Inferior parietal cortex (tissue), 1 donor: ENCODE measurements at regions not wholly inside any gene's neighbourhood (a gene's known extent, or its start where the extent isn't known, plus 50 kb on each side); places are given as distances from the start of the nearest gene placed in this dataset.

Source experiments
- DNase-seq: peaks from one replicate; pipeline ENCODE4 v3.0.0-alpha.2; 2016; ENCODE audit errors: extremely low spot score

DNA sequence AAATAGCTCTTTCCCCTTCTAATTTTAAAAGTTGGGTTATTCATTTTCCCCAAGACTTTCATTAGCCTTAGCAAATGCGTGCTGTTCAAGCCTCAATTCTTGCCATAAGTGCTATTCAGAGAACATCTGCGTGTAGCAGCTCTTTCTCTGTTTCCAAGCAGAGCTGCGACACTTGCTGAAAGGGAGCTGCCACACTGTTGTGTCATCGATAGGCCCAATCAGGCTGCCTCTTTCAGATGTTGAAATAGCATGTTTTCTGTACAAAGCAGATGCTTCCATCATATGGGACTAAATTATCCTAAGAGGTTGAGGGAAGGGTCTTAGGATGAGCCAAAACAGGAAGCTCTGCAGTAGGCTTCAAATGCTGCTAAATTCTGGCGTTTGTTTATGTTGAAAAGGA is 220.9 kb upstream of the CDC14C start:
- no peak for DNase-seq

DNA sequence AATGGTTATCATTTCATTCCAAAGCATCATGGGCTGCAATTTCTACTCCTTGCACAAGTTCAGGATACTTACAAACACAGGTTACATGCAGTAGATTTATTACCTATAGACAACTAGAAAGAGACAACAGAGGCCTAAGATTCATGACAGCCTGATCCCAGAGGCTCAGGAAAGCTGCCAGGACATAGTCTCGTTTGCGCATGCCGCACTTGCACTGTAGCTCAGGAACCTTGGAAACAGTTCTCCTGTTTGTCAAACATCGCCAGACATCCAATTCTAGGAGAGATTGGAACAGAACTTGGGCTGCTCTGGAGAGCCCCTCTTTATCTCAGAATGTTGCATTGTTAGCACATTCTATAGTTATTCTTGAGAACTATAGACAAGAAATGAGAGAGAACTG is 216.2 kb upstream of the CDC14C start:
- DNase-seq: no peak

DNA sequence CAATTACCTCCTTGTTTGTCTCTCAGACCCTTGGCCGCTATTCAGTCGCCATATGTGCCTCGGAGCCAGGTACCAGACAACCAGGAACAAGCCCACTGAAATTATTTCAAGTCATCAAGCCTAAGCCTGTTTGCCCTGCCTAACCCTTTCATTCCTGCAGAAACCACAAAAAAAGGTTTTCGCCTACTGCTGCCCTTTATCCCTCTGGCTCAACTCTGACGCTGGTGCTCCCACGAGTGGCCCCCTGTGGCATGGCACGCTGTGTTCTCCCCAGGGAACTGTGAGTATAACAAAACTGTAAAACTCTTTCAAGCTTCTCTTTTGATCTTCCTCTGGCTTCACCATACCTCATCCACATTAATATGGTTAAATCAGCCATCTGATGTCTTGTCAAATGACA is 215.7 kb upstream of the CDC14C start:
- DNase-seq: no peak

DNA sequence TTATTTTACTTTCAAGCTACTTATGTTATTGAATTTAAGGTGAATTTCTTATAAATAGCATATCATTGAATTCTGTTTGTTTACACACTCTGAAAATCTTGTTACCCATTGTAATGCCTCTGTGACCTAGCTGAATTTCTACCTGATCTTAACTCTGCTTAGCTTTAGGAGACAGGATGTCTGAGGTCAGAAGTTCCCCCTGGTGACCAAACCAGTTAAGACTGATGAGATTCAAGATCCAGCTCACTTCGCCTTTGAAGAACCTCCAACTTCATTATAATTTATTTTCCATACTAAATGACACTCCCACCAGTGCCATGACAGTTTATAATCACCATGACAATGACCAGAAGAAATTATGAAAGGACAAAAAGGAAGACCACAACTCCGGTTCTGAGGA is 213.4 kb upstream of the CDC14C start:
- no peak for DNase-seq

DNA sequence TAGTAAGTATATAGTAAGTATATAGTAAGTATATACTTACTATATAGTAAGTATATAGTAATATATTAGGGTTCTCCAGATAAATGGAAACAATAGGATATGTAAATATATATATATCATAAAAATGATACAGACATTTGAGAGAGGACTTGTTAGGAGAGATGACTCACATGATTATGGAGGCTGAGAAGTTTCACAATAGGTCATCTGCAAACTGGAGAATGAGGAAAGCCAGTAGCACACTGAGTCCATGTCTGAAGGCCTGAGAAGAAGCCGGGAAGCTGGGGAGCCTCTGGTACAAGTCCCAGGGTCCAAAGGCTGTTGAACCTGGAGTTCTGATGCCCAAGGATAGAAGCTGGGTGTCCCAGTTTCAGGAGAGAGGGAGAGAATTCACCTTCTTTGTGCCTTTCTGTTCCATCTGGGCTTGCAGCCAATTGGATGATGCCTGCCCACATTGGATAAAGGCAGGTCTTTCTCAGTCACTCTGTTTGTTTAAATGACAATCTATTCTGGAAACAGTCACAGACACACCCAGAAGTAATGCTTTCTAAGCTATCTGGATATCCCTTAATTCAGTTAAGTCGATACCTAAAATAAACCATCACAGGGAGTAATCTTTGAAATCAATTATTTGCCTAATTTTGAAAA is 205.5 kb upstream of the CDC14C start:
- DNase-seq: no peak

DNA sequence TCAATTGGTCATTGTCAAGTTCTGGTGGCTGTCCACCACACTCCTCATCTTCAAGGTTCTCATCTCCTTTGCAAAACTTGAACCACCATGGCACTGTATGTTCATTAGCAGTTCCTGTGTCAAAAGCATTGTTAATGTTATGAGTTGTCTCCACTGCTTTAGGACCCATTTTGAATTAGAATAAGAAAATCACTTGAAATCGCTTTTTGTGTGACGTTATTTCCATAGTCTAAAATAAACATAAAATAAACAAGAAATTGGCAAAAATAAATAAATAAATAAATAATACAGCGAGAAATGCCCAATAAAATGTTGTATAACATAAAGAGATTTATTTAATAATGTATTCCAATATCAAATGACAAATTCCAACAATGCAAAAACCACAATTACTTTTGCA is 195.5 kb upstream of the CDC14C start:
- DNase-seq: no peak

DNA sequence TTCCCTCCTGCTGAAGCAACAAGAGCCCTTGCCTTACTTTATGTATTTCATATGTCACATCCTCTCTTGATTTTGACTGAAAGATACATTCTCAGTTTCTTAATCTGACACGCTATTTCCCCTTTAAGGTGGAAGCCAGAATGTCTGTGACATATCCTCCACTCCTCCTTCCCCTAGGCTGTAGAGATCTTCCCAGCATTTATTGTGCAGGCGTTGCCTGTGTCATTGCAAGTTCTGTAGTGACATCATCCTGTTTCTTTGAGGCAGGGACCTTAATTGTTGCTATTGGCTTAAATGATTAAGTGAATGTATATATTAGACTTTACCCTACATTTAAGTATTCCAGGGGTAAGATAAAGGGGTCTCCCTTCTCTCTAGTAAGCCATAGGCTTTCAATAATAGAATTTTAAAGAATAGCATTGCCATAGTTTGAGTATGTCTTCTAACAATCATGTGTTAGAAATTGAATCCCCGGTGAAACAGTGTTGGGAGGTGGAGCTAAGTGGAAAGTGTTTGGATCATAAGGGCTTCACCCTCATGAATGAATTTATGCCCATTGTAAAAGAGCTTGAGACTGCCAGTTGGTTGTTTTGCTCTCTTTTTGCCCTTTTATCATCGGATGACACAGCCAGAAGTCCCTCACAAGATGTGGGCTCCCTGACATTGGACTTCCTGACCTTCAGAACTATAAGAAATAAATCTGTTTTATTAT is 189.5 kb upstream of the CDC14C start:
- DNase-seq: no peak

DNA sequence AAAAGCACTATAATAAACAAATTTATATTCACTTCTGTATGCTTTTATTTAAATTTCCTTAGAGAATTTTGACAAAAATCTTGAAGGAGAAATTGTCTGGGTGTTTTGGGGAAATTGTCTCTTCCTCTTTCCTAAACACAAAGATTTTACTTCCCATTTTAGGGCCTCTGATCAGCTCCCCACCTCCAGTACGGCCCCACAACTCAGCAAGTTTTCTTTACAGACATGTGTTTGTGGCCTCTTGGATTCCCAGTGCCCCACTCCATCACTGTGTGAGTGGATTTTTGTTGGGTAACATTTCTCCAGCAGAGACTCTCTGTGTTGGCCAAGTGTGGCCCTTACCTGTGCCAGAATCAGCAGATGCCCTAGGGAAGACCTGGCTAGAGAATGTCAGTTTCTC is 182.8 kb upstream of the CDC14C start:
- no peak for DNase-seq

DNA sequence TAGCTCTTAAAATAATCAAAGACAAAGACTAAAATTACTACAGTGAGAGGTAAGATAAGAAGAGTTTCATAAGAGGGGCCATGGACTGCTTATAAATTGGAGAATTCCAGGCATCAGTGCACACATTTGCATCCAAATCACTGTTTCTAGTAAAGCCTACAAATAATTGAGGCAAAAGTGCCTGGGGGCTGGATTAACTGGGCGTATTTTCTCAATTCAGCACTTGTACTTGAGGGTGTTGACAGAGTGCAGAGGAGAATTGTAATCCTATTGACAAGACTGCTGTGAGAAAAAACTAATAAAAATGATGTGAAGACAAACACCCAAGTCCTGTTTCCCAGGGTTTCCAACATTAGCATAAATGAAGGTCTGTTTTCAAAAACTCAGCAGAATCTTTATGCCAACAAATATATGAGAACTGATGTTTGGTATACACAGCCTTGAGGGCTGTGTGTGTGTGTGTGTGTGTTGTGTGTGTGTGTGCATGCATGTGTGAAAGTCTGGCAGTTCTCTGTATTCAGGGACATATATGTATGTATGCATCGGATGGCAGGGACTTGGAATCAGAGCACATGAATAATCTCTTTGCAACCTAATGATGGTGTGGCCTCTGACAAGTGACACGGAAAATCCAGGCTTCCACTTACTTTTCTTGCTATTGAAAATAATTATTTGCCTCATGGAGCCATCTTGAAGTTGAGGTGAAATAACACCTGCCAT is 182.1 kb upstream of the CDC14C start:
- no peak for DNase-seq

DNA sequence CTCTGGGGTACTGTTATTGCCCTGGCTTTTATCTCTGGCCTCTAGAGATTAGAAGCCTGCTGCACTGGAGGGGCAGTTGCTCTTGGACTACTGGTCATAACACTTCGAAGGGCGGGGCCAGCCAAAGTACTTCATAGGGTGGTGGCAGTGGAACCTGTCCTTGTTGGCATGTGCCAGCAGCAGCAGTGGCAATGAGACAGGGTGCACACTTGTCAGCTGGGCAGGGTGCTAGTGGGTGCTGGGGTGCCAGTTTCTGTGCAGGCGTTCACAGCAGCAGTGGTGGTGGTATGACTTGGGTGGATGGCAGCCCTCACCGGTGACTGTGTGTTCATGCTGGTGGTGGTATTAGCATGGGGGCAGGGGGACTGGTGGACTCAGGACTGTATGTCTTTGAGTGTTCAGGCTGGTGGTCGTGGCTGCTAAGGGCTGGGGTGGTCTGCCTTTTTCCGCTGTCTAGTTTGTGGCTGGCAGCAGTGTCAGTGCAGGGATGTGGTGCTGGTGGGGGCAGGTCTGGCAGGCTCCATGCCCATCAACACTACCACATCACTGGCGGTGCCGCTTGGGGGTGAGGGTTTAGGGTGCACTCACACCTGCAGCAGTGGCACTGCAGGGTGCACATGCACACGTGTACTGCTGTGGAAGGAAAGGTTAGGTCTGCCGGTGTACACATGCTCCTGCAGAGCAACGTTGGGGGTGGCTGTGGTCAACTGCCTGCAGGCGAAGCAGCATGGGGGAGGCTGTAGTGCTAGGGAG is 176.1 kb upstream of the CDC14C start:
- DNase-seq: no peak

DNA sequence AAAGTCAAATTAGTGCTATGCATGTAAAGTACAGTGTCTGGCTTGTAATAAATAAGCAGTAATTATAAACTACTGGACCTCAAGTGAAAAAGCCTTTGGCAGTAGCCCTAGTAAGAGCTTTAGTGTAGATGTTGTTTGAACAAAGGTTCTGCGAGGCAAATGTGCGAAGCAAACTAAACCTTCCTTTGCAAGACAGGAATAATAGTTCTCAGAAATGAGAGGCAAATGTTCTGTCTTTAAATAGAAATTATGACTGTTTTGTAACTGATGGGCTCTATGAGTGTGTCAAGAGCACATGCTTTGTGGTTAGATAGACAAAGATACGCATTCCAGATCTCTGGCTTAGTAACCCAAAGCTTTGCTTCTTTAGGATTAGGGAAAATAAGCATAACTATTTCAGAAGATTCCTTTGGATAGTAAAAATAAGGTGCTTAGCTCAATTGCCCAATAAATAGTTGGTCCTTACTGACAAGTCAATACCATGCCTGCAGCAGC is 169.2 kb upstream of the CDC14C start:
- DNase-seq: no peak

DNA sequence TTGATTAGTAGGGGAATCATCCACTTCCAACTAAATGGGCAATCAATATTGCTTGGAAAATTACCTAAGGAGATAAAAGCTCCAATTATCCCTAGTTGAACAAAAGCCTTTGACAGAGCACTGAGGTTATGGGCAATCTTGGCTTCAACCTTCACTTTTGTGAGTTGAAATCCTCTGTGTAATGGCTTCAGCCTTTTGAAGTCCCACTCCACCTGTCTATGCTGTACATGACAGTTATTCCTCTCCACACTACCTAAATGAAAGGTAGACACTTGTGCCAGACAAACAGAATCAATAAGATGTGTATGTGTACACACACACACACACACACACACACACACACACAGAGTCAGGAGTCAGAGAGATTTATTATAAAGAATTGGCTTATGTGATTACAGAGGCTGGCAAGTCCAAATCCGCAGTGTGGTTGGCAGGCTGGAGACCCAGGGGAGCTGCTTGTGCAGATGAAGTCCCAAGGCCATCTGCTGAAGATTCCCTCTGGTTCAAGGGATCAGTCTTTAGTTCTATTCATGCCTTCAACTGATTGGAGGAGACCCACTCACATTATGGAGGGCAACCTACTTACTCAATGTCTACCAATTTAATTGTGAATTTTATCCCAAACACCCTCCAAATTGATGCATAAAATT is 164.8 kb upstream of the CDC14C start:
- no peak for DNase-seq

DNA sequence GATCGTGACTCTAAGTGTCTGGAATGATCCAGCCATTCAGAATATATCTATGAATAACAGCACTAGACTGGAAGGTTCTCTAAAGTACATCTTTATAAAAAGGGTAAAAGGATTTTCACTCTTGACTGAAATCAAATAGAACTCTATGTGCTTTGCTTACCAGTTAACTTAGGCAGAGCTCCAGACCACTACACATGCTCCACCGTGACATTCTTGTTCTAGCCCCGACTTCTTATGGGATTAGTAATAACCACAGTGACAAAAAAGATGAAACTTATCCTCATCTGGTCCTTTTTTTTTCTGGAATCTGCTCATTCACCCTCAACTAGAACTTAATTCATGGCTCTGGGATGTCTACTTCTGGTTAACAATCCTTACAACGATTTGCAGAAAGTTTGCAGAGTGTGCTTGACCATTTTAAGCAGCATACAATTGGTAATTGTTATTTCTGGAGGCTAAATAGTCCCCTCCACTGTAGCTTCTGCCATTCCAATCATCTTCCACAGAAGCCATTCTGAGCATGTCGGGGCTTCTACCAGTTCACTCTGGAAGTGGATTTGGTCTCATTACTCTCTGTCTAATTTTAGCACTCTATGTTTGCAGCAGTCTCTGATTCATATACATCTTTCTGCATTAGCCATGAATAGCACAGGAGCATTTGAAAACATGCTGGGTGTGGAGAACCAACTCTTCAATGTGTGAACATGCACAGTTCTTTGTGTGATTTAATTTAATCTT is 163.7 kb upstream of the CDC14C start:
- DNase-seq: peak; percentile 11

DNA sequence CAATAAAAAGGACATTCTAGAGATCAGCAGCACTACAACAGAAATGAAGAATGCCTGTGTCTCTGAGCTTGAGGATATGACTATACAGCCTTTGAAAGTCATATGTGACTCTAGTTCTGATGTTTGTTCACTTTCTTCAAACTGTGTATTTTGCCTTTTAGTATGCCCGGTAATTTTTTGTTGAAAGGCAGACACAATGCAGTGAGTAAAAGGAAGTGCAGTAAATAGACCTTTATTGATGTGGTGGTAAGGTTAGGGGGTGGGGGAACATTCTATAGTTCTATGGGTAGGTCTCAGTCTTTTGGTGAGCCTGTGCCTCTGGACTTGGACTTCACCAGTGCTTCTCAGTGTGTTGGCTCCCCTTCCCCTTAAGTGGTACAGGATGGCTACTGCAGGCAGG is 143.5 kb upstream of the CDC14C start:
- no peak for DNase-seq

DNA sequence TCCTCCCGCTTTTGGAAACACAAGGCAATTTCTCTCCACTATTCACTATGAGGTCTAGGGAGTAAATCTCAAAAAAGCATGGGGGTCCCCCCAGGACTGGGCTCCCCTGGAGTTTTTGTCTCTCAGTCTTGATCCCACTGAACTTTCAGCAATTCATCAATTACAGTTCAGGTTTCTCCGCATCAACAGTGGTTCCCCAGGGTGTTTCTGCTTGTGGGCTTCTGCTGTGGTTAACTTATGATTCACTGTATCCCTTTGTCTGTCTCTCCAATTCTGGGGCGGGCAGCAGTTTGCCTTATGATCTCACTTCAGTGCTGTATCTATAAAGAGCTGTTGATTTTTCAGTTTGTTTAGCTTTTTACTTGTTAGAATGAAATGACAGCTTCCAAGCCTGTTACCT is 142.6 kb upstream of the CDC14C start:
- DNase-seq: no peak

DNA sequence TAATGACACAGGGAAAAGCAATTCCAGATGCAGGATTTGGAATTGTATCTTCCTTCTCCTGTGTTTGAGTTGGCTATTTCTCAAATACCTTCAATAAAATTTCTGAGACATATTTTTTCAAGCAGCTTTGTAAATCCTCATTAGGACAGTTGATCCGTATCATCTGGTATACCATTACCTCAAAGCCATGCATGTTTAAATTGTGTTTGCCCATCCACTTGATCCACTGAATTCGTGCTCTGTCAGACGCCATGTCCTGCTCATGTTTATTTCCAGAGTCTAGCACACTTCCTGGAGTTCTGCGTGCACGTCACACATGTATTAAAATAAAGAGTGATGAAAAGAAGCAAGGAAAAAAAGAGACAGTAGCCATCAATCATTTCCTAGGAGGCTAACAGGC is 141.8 kb upstream of the CDC14C start:
- no peak for DNase-seq

DNA sequence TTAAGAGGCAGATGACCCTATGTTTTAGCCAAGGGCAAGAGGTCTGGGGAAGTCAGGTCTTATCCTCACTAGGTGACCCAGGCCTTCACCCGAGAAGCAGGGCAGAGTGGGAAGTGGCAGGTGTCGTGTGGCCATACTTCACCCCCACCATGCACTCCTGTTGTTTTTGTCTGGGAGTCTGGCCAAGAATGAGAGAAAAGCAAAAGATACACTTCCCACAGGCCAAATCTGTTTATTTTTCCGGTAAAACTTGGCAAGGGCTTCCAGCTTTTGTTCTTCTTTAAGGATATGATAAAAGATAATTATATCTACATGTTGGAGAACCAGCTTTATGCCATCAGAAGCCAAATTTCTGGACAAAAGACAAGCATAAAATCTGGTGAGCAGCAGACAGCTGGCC is 137.4 kb upstream of the CDC14C start:
- no peak for DNase-seq

DNA sequence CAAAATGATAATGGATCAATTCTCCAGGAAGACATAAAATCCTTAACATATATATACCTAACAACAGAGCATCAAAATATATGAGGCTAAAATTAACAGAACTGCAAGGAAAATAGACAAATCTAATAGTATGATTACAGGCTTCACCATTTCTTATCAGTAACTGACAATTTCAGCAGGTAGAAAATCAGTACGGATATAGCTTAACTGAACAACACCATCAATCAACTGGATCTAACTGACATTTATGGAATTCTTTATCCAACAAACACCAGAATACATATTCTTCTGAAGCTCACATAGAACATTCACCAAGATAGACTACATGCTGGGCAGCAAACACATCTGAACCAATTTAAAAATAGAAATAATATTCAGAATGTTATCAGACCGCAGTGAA is 121.1 kb upstream of the CDC14C start:
- DNase-seq: no peak

DNA sequence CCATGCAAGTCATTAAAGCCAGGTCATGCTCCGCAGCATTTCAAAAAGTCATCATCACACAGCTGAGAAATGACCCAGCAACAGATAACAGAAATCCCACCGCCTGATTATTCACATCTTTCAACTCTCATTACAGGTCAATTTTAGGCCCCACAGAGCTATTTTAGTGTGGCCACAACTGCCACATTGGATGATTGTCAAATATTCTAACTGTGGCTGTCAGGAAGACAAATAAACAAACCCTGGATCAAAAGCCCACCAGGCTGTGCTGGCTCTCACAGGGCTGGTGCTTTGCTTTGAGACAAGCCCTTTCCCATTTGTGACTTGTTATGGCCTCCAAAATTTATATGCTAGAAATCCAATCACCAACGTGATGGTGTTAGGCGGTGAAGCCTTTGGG is 117.6 kb upstream of the CDC14C start:
- no peak for DNase-seq

DNA sequence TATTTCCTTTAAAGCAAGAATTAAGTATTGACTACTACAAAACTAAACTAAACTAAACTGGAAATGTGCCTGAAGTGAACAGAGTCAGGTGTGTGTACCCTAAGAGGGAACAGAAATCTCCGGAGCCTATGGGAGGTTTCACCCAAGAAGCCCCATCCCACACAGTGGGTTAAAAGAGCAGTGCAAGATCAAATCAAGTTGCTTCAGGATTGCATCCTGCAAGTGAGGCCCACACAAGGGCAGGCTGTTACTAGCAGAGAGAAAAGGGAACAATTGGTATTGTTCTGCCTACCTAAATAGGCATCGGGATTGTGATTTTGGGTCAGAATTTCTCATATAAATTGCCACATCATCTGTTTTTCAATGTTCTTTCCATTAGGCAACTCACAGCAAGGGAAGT is 113.3 kb upstream of the CDC14C start:
- no peak for DNase-seq

DNA sequence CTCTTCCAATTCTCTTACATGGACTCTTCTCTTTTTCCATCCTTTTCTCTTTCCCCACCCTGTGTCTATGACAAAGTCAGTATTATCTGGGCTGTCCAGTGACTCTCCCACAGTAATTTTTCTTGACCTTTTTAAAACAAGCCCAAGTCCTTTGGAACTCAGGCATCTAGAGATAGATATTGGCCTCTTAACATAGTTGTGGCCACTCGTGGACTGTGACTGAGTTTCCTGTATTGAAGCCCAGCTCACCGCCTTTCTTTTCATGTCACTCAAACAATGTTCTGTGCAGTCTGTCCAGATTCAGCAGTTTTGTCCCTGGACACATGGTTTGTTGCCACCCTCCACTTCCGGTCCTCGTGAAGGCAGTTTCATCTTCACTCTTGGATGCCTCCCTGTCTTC is 110.9 kb upstream of the CDC14C start:
- no peak for DNase-seq
